Gastrocnemius medialis (tissue), 4 donors: ENCODE measurements at regions not wholly inside any gene's neighbourhood (a gene's known extent, or its start where the extent isn't known, plus 50 kb on each side); places are given as distances from the start of the nearest gene placed in this dataset.
"Not testable (repeated sequence)": the region's sequence is repeated elsewhere in the genome, so short reads cannot be mapped to it uniquely, and the experiment has no call there.

Experiments used
- CTCF ChIP-seq, 5 experiments: fragments of 450-650 bp in 3 of 5; fragments of 200-600 bp in 2 of 5; sonication (generic) in 2 of 5; IDR thresholded peaks in 4 of 5; conservative IDR thresholded peaks in 1 of 5; 1 replicate in 4 of 5; 2 replicates in 1 of 5; pipeline ENCODE4 v1.5.1; 2016 to 2019; ENCODE audit warnings: antibody characterized with exemption in 5 of 5, mild to moderate bottlenecking in 3 of 5, moderate library complexity in 3 of 5
- POLR2A ChIP-seq, 2 donors: fragments of 450-650 bp; IDR thresholded peaks; one replicate each; pipeline ENCODE4 v1.6.1; 2017; ENCODE audit warnings: antibody characterized with exemption in 2 of 2, mild to moderate bottlenecking in 2 of 2, moderate library complexity in 2 of 2

- not testable (repeated sequence) for TF ChIP-seq CTCF (IDR thresholded peaks at IDR 0.05 in 4 of 5, conservative IDR thresholded peaks at IDR 0.05 in 1 of 5); POLR2A (IDR thresholded peaks at IDR 0.05)
These were observed 170.8 kb downstream of the BRD1 start for GRCh38 chr22:49656883-49657274.
